H9 (cell line): ENCODE measurements at regions not wholly inside any gene's neighbourhood (a gene's known extent, or its start where the extent isn't known, plus 50 kb on each side); places are given as distances from the start of the nearest gene placed in this dataset.

Experiments
- DNase-seq: peaks from one replicate; pipeline ENCODE4 v3.0.0-alpha.2; 2017
- H2AFZ ChIP-seq: one replicate; pipeline ENCODE4 v1.6.1; 2013; ENCODE audit warnings: mild to moderate bottlenecking, low read length, control low read depth, moderate library complexity
- H2AK5ac ChIP-seq: 2 replicates; pipeline ENCODE4 v1.6.1; 2013; ENCODE audit warnings: low read length, control low read depth, mixed read lengths; ENCODE audit not compliant: insufficient read length
- H2BK120ac ChIP-seq: one replicate; pipeline ENCODE4 v1.6.1; 2013; ENCODE audit warnings: low read depth, mild to moderate bottlenecking, low read length, control low read depth, inconsistent platforms; ENCODE audit not compliant: poor library complexity, severe bottlenecking
- H2BK12ac ChIP-seq: 2 replicates; pipeline ENCODE4 v1.6.1; 2013; ENCODE audit warnings: low read length, control low read depth, mixed read lengths, low read depth; ENCODE audit not compliant: insufficient read length
- H2BK15ac ChIP-seq: 2 replicates; pipeline ENCODE4 v1.6.1; 2013; ENCODE audit warnings: low read depth, low read length, control low read depth
- H2BK20ac ChIP-seq: one replicate; pipeline ENCODE4 v1.6.1; 2013; ENCODE audit warnings: low read depth, mild to moderate bottlenecking, low read length, control low read depth, inconsistent platforms; ENCODE audit not compliant: poor library complexity, severe bottlenecking
- H2BK5ac ChIP-seq: 2 replicates; pipeline ENCODE4 v1.6.1; 2013; ENCODE audit warnings: low read length, control low read depth, mixed read lengths; ENCODE audit not compliant: insufficient read length
- H3K14ac ChIP-seq: 2 replicates; pipeline ENCODE4 v1.6.1; 2013; ENCODE audit warnings: low read length, control low read depth; ENCODE audit not compliant: insufficient read depth
- H3K18ac ChIP-seq: 2 replicates; pipeline ENCODE4 v1.6.1; 2013; ENCODE audit warnings: low read depth, mild to moderate bottlenecking, mixed read lengths, low read length, control low read depth; ENCODE audit not compliant: insufficient read length
- H3K23ac ChIP-seq: 2 replicates; pipeline ENCODE4 v1.6.1; 2013; ENCODE audit warnings: low read length, control low read depth, mixed read lengths, low read depth; ENCODE audit not compliant: insufficient read length
- H3K23me2 ChIP-seq: 2 replicates; pipeline ENCODE4 v1.6.1; 2013; ENCODE audit warnings: low read depth, mild to moderate bottlenecking, mixed read lengths, low read length, control low read depth; ENCODE audit not compliant: insufficient read length, poor library complexity, severe bottlenecking
- H3K27ac ChIP-seq: 2 replicates; pipeline ENCODE4 v1.5.1; 2013; ENCODE audit warnings: low read length, control low read depth, mixed read lengths, low read depth; ENCODE audit not compliant: insufficient read length
- H3K27me3 ChIP-seq: 2 replicates; pipeline ENCODE4 v1.6.1; 2013; ENCODE audit warnings: low read length, control low read depth, inconsistent platforms; ENCODE audit not compliant: insufficient read depth
- H3K4ac ChIP-seq: 2 replicates; pipeline ENCODE4 v1.6.1; 2013; ENCODE audit warnings: low read depth, mild to moderate bottlenecking, control low read depth, inconsistent platforms, low read length, moderate library complexity
- H3K4me1 ChIP-seq: 2 replicates; pipeline ENCODE4 v1.6.1; 2013; ENCODE audit warnings: low read length, control low read depth, inconsistent platforms; ENCODE audit not compliant: insufficient read depth
- H3K4me2 ChIP-seq: 2 replicates; pipeline ENCODE4 v1.6.1; 2013; ENCODE audit warnings: low read length, control low read depth, mixed read lengths; ENCODE audit not compliant: insufficient read length, insufficient read depth
- H3K56ac ChIP-seq: 2 replicates; pipeline ENCODE4 v1.6.1; 2013; ENCODE audit warnings: low read depth, mild to moderate bottlenecking, mixed read lengths, low read length, control low read depth; ENCODE audit not compliant: insufficient read length
- H3K79me1 ChIP-seq: 2 replicates; pipeline ENCODE4 v1.6.1; 2013; ENCODE audit warnings: low read depth, mild to moderate bottlenecking, moderate library complexity, low read length, control low read depth, inconsistent platforms; ENCODE audit not compliant: insufficient read depth, poor library complexity, severe bottlenecking
- H3K79me2 ChIP-seq: 2 replicates; pipeline ENCODE4 v1.6.1; 2013; ENCODE audit warnings: low read length, control low read depth, inconsistent platforms; ENCODE audit not compliant: insufficient read depth
- H3K9ac ChIP-seq: 2 replicates; pipeline ENCODE4 v1.6.1; 2013; ENCODE audit warnings: low read length, control low read depth, mixed read lengths; ENCODE audit not compliant: insufficient read length; ENCODE audit errors: extremely low read depth
- H3K9me3 ChIP-seq: one replicate; pipeline ENCODE4 v1.6.1; 2013; ENCODE audit warnings: low read depth, low read length, inconsistent platforms; ENCODE audit not compliant: control insufficient read depth
- H3T11ph ChIP-seq: one replicate; pipeline ENCODE4 v1.6.1; 2013; ENCODE audit warnings: mild to moderate bottlenecking, low read length, control low read depth, inconsistent platforms
- H4K20me1 ChIP-seq: one replicate; pipeline ENCODE4 v1.6.1; 2013; ENCODE audit not compliant: control insufficient read depth, insufficient read length, insufficient read depth
- H4K5ac ChIP-seq: 2 replicates; pipeline ENCODE4 v1.6.1; 2013; ENCODE audit warnings: low read depth, mild to moderate bottlenecking, mixed read lengths, low read length, control low read depth; ENCODE audit not compliant: insufficient read length
- H4K8ac ChIP-seq: replicated peaks from 2 replicates; pipeline ENCODE4 v1.6.1; 2013; ENCODE audit warnings: low read length, control low read depth, mixed read lengths, low read depth; ENCODE audit not compliant: insufficient read length
- H4K91ac ChIP-seq: 2 replicates; pipeline ENCODE4 v1.6.1; 2013; ENCODE audit warnings: low read depth, mild to moderate bottlenecking, moderate library complexity, mixed read lengths, low read length, control low read depth; ENCODE audit not compliant: insufficient read length
- H3K27ac Mint-ChIP-seq, 3 experiments: 2 replicates in 2 of 3; 3 replicates in 1 of 3; pipeline ENCODE4 v1.8.0; 2020 to 2021; ENCODE audit warnings: mixed read lengths in 3 of 3, mild to moderate bottlenecking in 1 of 3, moderate library complexity in 1 of 3
- H3K27me3 Mint-ChIP-seq: 2 replicates; pipeline ENCODE4 v1.8.0; 2021; ENCODE audit warnings: low read depth, mild to moderate bottlenecking, moderate library complexity, mixed read lengths
- H3K36me3 Mint-ChIP-seq, 3 experiments: 2 replicates in 2 of 3; 3 replicates in 1 of 3; pipeline ENCODE4 v1.8.0; 2020 to 2021; ENCODE audit warnings: low read depth in 3 of 3, mixed read lengths in 3 of 3; ENCODE audit not compliant: insufficient read depth in 1 of 3
- H3K4me1 Mint-ChIP-seq, 2 experiments: 2 replicates each; pipeline ENCODE4 v1.8.0; 2020; ENCODE audit warnings: mixed read lengths in 2 of 2
- H3K4me3 Mint-ChIP-seq, 2 experiments: 2 replicates in 1 of 2; 3 replicates in 1 of 2; pipeline ENCODE4 v1.8.0; 2020 to 2021; ENCODE audit warnings: mild to moderate bottlenecking in 2 of 2, mixed read lengths in 2 of 2, moderate library complexity in 1 of 2
- H3K9me3 Mint-ChIP-seq, 2 experiments: 2 replicates in 1 of 2; 3 replicates in 1 of 2; pipeline ENCODE4 v1.8.0; 2020; ENCODE audit warnings: mild to moderate bottlenecking in 2 of 2, mixed read lengths in 2 of 2, moderate library complexity in 1 of 2
- WGBS: extraction: QIAGEN DNeasy Blood & Tissue Kit; methylation state at CpG from one replicate; pipeline ENCODE4 v1.1.7; 2013; ENCODE audit warnings: missing lambda C conversion rate, low lambda C conversion rate, mixed read lengths; ENCODE audit not compliant: insufficient read length; ENCODE audit errors: extremely low coverage; 5-methylcytosine and 5-hydroxymethylcytosine counted together
- TF ChIP-seq, protein P1 (sequence below): fragments of 200-600 bp; sonication (generic); conservative IDR thresholded peaks from 3 replicates; pipeline ENCODE4 v1.8.0; 2021; ENCODE audit warnings: antibody characterized with exemption, mild to moderate bottlenecking

- H3K23ac ChIP-seq, result no peak overlapping the region
- no peak overlapping the region for H2BK12ac ChIP-seq
- H4K20me1 ChIP-seq, result no peaks in the 10 kb centered on the region
- no peak overlapping the region for H3K9ac ChIP-seq
- H3K4me1 Mint-ChIP-seq, result no peaks in the 10 kb centered on the region
- H3K56ac ChIP-seq, result no peak overlapping the region
- no peak overlapping the region for H2BK5ac ChIP-seq
- DNase-seq, result no peak
- no peaks in the 10 kb centered on the region for H3K79me1 ChIP-seq
- H3K18ac ChIP-seq, result no peak overlapping the region
- no peaks in the 10 kb centered on the region for H3K23me2 ChIP-seq
- H3K4me1 ChIP-seq, result no peaks in the 10 kb centered on the region
- no CpG with 5 or more reads among the region's 5 CpGs for WGBS
- H4K8ac ChIP-seq, result no peak overlapping the region
- no peaks in the 10 kb centered on the region for H3K27me3 Mint-ChIP-seq
- no peak overlapping the region for H3K4ac ChIP-seq
- H2BK15ac ChIP-seq, result no peak overlapping the region
- H2AK5ac ChIP-seq, result no peak overlapping the region
- H3K27ac Mint-ChIP-seq, result no peak overlapping the region
- TF ChIP-seq, protein P1, sequence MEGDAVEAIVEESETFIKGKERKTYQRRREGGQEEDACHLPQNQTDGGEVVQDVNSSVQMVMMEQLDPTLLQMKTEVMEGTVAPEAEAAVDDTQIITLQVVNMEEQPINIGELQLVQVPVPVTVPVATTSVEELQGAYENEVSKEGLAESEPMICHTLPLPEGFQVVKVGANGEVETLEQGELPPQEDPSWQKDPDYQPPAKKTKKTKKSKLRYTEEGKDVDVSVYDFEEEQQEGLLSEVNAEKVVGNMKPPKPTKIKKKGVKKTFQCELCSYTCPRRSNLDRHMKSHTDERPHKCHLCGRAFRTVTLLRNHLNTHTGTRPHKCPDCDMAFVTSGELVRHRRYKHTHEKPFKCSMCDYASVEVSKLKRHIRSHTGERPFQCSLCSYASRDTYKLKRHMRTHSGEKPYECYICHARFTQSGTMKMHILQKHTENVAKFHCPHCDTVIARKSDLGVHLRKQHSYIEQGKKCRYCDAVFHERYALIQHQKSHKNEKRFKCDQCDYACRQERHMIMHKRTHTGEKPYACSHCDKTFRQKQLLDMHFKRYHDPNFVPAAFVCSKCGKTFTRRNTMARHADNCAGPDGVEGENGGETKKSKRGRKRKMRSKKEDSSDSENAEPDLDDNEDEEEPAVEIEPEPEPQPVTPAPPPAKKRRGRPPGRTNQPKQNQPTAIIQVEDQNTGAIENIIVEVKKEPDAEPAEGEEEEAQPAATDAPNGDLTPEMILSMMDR, result no peak
- H3K27me3 ChIP-seq, result no peaks in the 10 kb centered on the region
- H4K5ac ChIP-seq, result no peak overlapping the region
- H3K14ac ChIP-seq, result no peak overlapping the region
- no peaks in the 10 kb centered on the region; a peak in 1 of 7 replicates for H3K36me3 Mint-ChIP-seq
- no peaks in the 10 kb centered on the region for H3K9me3 Mint-ChIP-seq
- H2BK20ac ChIP-seq, result no peak overlapping the region
- no peak overlapping the region for H3K4me2 ChIP-seq
- H3K4me3 Mint-ChIP-seq, result no peak overlapping the region
- H3T11ph ChIP-seq, result no peak overlapping the region
- no peak overlapping the region for H4K91ac ChIP-seq
- no peaks in the 10 kb centered on the region for H3K9me3 ChIP-seq
- H2AFZ ChIP-seq, result no peak overlapping the region
- no peak overlapping the region for H2BK120ac ChIP-seq
- H3K27ac ChIP-seq, result no peak overlapping the region
- H3K79me2 ChIP-seq, result no peaks in the 10 kb centered on the region
Observed at GRCh38 chr13:89687066-89687465, 1660.4 kb upstream of the MIR17HG start.
